Central memory CD4-positive, alpha-beta T cell (primary cell): ENCODE measurements at regions not wholly inside any gene's neighbourhood (a gene's known extent, or its start where the extent isn't known, plus 50 kb on each side); places are given as distances from the start of the nearest gene placed in this dataset.
"Not testable (repeated sequence)": the region's sequence is repeated elsewhere in the genome, so short reads cannot be mapped to it uniquely, and the experiment has no call there.

Experiments
- DNase-seq: peaks from one replicate; pipeline ENCODE4 v3.0.0; 2022

- DNase-seq, result no peak
These were observed 293.7 kb upstream of the GADL1 start for GRCh38 chr3:31188112-31188511.

GRCh38 chr3:31189330-31189729 is 294.9 kb upstream of the GADL1 start:
- no peak for DNase-seq

- DNase-seq, result no peak
These were observed 295.5 kb upstream of the GADL1 start for GRCh38 chr3:31189971-31190370.

- DNase-seq, result no peak
These were observed 296.9 kb upstream of the GADL1 start for GRCh38 chr3:31191354-31191753.

- DNase-seq, result no peak
These were observed 299.0 kb upstream of the GADL1 start for GRCh38 chr3:31193429-31193828.

GRCh38 chr3:31193871-31194270 is 299.4 kb upstream of the GADL1 start:
- no peak for DNase-seq

GRCh38 chr3:31196261-31196660 is 301.8 kb upstream of the GADL1 start:
- DNase-seq, result no peak

- DNase-seq, result no peak
These were observed 302.5 kb upstream of the GADL1 start for GRCh38 chr3:31196881-31197364.

GRCh38 chr3:31197941-31198340 is 303.5 kb upstream of the GADL1 start:
- DNase-seq, result no peak

- no peak for DNase-seq
These were observed 304.4 kb upstream of the GADL1 start for GRCh38 chr3:31198890-31199289.

GRCh38 chr3:31203960-31204795 is 309.7 kb upstream of the GADL1 start:
- DNase-seq, result no peak

GRCh38 chr3:31204796-31205056 is 310.3 kb upstream of the GADL1 start:
- not testable (repeated sequence) for DNase-seq

- no peak for DNase-seq
These were observed 315.7 kb upstream of the GADL1 start for GRCh38 chr3:31210068-31210645.

- peak; percentile 81 for DNase-seq
These were observed 318.7 kb upstream of the STT3B start for GRCh38 chr3:31213869-31214486.

- DNase-seq, result no peak
These were observed 314.6 kb upstream of the STT3B start for GRCh38 chr3:31218082-31218481.

GRCh38 chr3:31219131-31219843 is 313.4 kb upstream of the STT3B start:
- DNase-seq, result no peak

GRCh38 chr3:31220431-31220830 is 312.3 kb upstream of the STT3B start:
- DNase-seq, result peak; percentile 50

- no peak for DNase-seq
These were observed 309.4 kb upstream of the STT3B start for GRCh38 chr3:31223278-31223677.

- no peak for DNase-seq
These were observed 307.8 kb upstream of the STT3B start for GRCh38 chr3:31224936-31225335.

GRCh38 chr3:31225923-31226322 is 306.8 kb upstream of the STT3B start:
- no peak for DNase-seq

GRCh38 chr3:31226346-31226745 is 306.4 kb upstream of the STT3B start:
- DNase-seq, result peak; percentile 55

GRCh38 chr3:31227131-31227562 is 305.6 kb upstream of the STT3B start:
- DNase-seq, result peak; percentile 70

GRCh38 chr3:31230425-31231223 is 302.1 kb upstream of the STT3B start:
- peak; percentile 34 for DNase-seq
